ENCODE measurements at regions not wholly inside any gene's neighbourhood (a gene's known extent, or its start where the extent isn't known, plus 50 kb on each side); places are given as distances from the start of the nearest gene placed in this dataset.

GRCh38 chr18:76747676-76748075, 74.7 kb upstream of the ZNF236 start:
- TF ChIP-seq POLR2AphosphoS5 (IDR thresholded peaks at IDR 0.05; ENCODE audit: insufficient read depth, low read depth, low read length) = no peak
- no peak for TF ChIP-seq EZH2 (IDR thresholded peaks at IDR 0.05; ENCODE audit: borderline replicate concordance, low read depth, low read length, severe bottlenecking)
- TF ChIP-seq POLR2A (IDR thresholded peaks at IDR 0.05; ENCODE audit: low read depth, low read length) = no peak
- TF ChIP-seq CTCF (IDR thresholded peaks at IDR 0.05; ENCODE audit: extremely low read depth in 1 of 2, insufficient read depth in 1 of 2, low read depth in 1 of 2, low read length in 2 of 2) = no peak
- no peak for TF ChIP-seq GATA2 (IDR thresholded peaks at IDR 0.05; ENCODE audit: insufficient read depth, insufficient read length, low read depth, low read length)
